CD4-positive, alpha-beta T cell (primary cell): ENCODE measurements at regions not wholly inside any gene's neighbourhood (a gene's known extent, or its start where the extent isn't known, plus 50 kb on each side); places are given as distances from the start of the nearest gene placed in this dataset.

Experiments used
- ATAC-seq: fragments of 200-7000 bp; cut with Tn5 transposase; one replicate; pipeline ENCODE4 v1.10.0; 2022; ENCODE audit warnings: mild to moderate bottlenecking; ENCODE audit not compliant: poor library complexity
- CTCF ChIA-PET: fragments of 350-600 bp; sonication (Branson Sonifier 250); formaldehyde crosslinking; loops from one replicate; lab custom pipeline; 2021; ENCODE audit warnings: antibody characterized with exemption, inconsistent platforms; lab: Charles Lee
- POLR2A ChIA-PET: fragments of 350-600 bp; sonication (Branson Sonifier 250); formaldehyde crosslinking; loops from one replicate; lab custom pipeline; 2021; ENCODE audit warnings: antibody characterized with exemption, inconsistent platforms; lab: Charles Lee
- DNase-seq, 14 experiments: peaks; one replicate each; pipeline ENCODE4 v3.0.0-alpha.2; 2013 to 2020; ENCODE audit warnings: mixed read lengths in 2 of 14
- H3K27ac ChIP-seq, 2 donors: one replicate each; pipeline versions ENCODE4 v1.5.1 to v1.7.0; 2013; ENCODE audit warnings: low read length in 2 of 2, low read depth in 1 of 2, mild to moderate bottlenecking in 1 of 2
- H3K27me3 ChIP-seq, 2 experiments: 1 replicate in 1 of 2; 2 replicates in 1 of 2; pipeline versions ENCODE4 v1.6.1 to v1.7.0; 2013; ENCODE audit warnings: low read length in 2 of 2, control low read depth in 1 of 2, mild to moderate bottlenecking in 1 of 2, moderate library complexity in 1 of 2; ENCODE audit not compliant: insufficient read depth in 2 of 2, control insufficient read depth in 1 of 2
- H3K36me3 ChIP-seq: one replicate; pipeline ENCODE4 v1.6.1; 2013; ENCODE audit warnings: low read length, control low read depth; ENCODE audit not compliant: insufficient read depth
- H3K4me1 ChIP-seq: one replicate; pipeline ENCODE4 v1.6.1; 2013; ENCODE audit warnings: low read length, control low read depth; ENCODE audit not compliant: insufficient read depth
- H3K4me3 ChIP-seq: one replicate; pipeline ENCODE4 v1.5.1; 2013; ENCODE audit warnings: mild to moderate bottlenecking, low read length, moderate library complexity
- H3K9me3 ChIP-seq, 2 experiments: 1 replicate in 1 of 2; 2 replicates in 1 of 2; pipeline versions ENCODE4 v1.6.1 to v1.7.0; 2013; ENCODE audit warnings: low read length in 2 of 2, mild to moderate bottlenecking in 2 of 2, control low read depth in 1 of 2, moderate library complexity in 1 of 2; ENCODE audit not compliant: control insufficient read depth in 1 of 2, insufficient read depth in 1 of 2
- H3K27ac Mint-ChIP-seq: one replicate; pipeline ENCODE4 v1.8.0; 2020; ENCODE audit warnings: mixed read lengths
- H3K27me3 Mint-ChIP-seq: one replicate; pipeline ENCODE4 v1.8.0; 2021; ENCODE audit warnings: mixed read lengths
- H3K36me3 Mint-ChIP-seq: one replicate; pipeline ENCODE4 v1.8.0; 2021; ENCODE audit warnings: low read depth, mixed read lengths
- H3K4me1 Mint-ChIP-seq: one replicate; pipeline ENCODE4 v1.8.0; 2021; ENCODE audit warnings: low read depth, mixed read lengths
- H3K4me3 Mint-ChIP-seq: one replicate; pipeline ENCODE4 v1.8.0; 2020; ENCODE audit warnings: mild to moderate bottlenecking, mixed read lengths
- H3K9me3 Mint-ChIP-seq: one replicate; pipeline ENCODE4 v1.8.0; 2020; ENCODE audit warnings: mixed read lengths
- CTCF ChIP-seq: fragments of 200-600 bp; IDR thresholded peaks from one replicate; pipeline ENCODE4 v1.8.0; 2022; ENCODE audit warnings: antibody characterized with exemption, mild to moderate bottlenecking
- intact Hi-C, 2 experiments: fragments of 100-400 bp; cut with DNase I in 1 of 2; cut with micrococcal nuclease in 1 of 2; formaldehyde crosslinking; loops; one replicate each; pipeline versions ENCODE4 v1.15.1 to v1.9.0; 2023 to 2025; cut with DNase I, micrococcal nuclease

- H3K4me1 Mint-ChIP-seq: no peaks in the 10 kb centered on the region
- no peaks in the 10 kb centered on the region for H3K4me1 ChIP-seq
- intact Hi-C loops: no loop called here
- no peak overlapping the region for H3K27ac ChIP-seq
- ChIA-PET CTCF (no interaction called here), POLR2A (no interaction called here)
- DNase-seq: no peak
- H3K36me3 ChIP-seq: no peaks in the 10 kb centered on the region
- no peak overlapping the region for H3K27ac Mint-ChIP-seq
- H3K27me3 Mint-ChIP-seq: no peaks in the 10 kb centered on the region
- no peak for ATAC-seq
- H3K9me3 ChIP-seq: peaks cover 0 to 7% of the 10 kb centered on the region in 2 experiments
- no peak overlapping the region for H3K4me3 Mint-ChIP-seq
- no peaks in the 10 kb centered on the region for H3K27me3 ChIP-seq
- H3K36me3 Mint-ChIP-seq: no peaks in the 10 kb centered on the region
- H3K4me3 ChIP-seq: no peak overlapping the region
- peaks cover 13% of the 10 kb centered on the region for H3K9me3 Mint-ChIP-seq
- no peak for TF ChIP-seq CTCF
Observed at GRCh38 chr2:14790041-14790640, 157.6 kb downstream of the LRATD1 start.

GRCh38 chr2:14803994-14804393 lies 171.5 kb downstream of the LRATD1 start:
- Histone ChIP-seq H3K36me3 (no peaks in the 10 kb centered on the region), H3K27me3 (no peaks in the 10 kb centered on the region), H3K9me3 (peaks cover 0 to 5% of the 10 kb centered on the region in 2 experiments), H3K4me3 (no peak overlapping the region), H3K27ac (no peak overlapping the region), H3K4me1 (no peaks in the 10 kb centered on the region)
- no peak for TF ChIP-seq CTCF
- ATAC-seq: no peak
- CTCF ChIA-PET: no interaction called here
- intact Hi-C loops: no loop called here
- no peaks in the 10 kb centered on the region for H3K4me1 Mint-ChIP-seq
- no peak overlapping the region for H3K27ac Mint-ChIP-seq
- H3K4me3 Mint-ChIP-seq: no peak overlapping the region
- POLR2A ChIA-PET: no interaction called here
- no peak for DNase-seq
- no peaks in the 10 kb centered on the region for H3K36me3 Mint-ChIP-seq
- H3K9me3 Mint-ChIP-seq: peaks cover 4% of the 10 kb centered on the region
- H3K27me3 Mint-ChIP-seq: no peaks in the 10 kb centered on the region

GRCh38 chr2:14804902-14805301 lies 172.4 kb downstream of the LRATD1 start:
- intact Hi-C loops: no loop called here
- Mint-ChIP-seq H3K4me3 (no peak overlapping the region), H3K36me3 (no peaks in the 10 kb centered on the region), H3K27ac (no peak overlapping the region), H3K4me1 (no peaks in the 10 kb centered on the region), H3K9me3 (peaks cover 4% of the 10 kb centered on the region), H3K27me3 (no peaks in the 10 kb centered on the region)
- ChIA-PET CTCF (no interaction called here), POLR2A (no interaction called here)
- DNase-seq (no peak), ATAC-seq (no peak)
- no peak overlapping the region for H3K27ac ChIP-seq
- H3K27me3 ChIP-seq: no peaks in the 10 kb centered on the region
- no peak overlapping the region for H3K4me3 ChIP-seq
- peaks cover 0 to 5% of the 10 kb centered on the region in 2 experiments for H3K9me3 ChIP-seq
- no peaks in the 10 kb centered on the region for H3K4me1 ChIP-seq
- no peaks in the 10 kb centered on the region for H3K36me3 ChIP-seq
- TF ChIP-seq CTCF: no peak
